DOHH2 (cell line): ENCODE measurements at regions not wholly inside any gene's neighbourhood (a gene's known extent, or its start where the extent isn't known, plus 50 kb on each side); places are given as distances from the start of the nearest gene placed in this dataset.

Experiments used
- H3F3A ChIP-seq: fragments of 200-600 bp; sonication (generic), shearing (Covaris generic); 2 replicates; pipeline ENCODE4 v1.6.0; 2016; ENCODE audit warnings: antibody characterized with exemption, mild to moderate bottlenecking; ENCODE audit not compliant: control insufficient read depth, insufficient read depth
- H3K27ac ChIP-seq: fragments of 200-600 bp; sonication (generic); 2 replicates; pipeline ENCODE4 v1.5.1; 2014; ENCODE audit warnings: low read depth, mild to moderate bottlenecking, low read length, moderate library complexity
- H3K27me3 ChIP-seq: fragments of 200-600 bp; sonication (generic); 2 replicates; pipeline ENCODE4 v1.6.1; 2014; ENCODE audit warnings: mild to moderate bottlenecking, low read length, mixed read lengths; ENCODE audit not compliant: control insufficient read depth
- H3K36me3 ChIP-seq: fragments of 200-600 bp; sonication (generic); 2 replicates; pipeline ENCODE4 v1.6.1; 2014; ENCODE audit warnings: mild to moderate bottlenecking, low read length, moderate library complexity, mixed read lengths; ENCODE audit not compliant: control insufficient read depth
- H3K4me1 ChIP-seq: fragments of 200-600 bp; sonication (generic); 2 replicates; pipeline ENCODE4 v1.6.1; 2014; ENCODE audit warnings: mild to moderate bottlenecking, low read length, mixed read lengths; ENCODE audit not compliant: control insufficient read depth
- H3K4me2 ChIP-seq: fragments of 200-600 bp; sonication (generic); 2 replicates; pipeline ENCODE4 v1.6.0; 2014; ENCODE audit warnings: mild to moderate bottlenecking, low read length, moderate library complexity
- H3K4me3 ChIP-seq: fragments of 200-600 bp; sonication (generic); 2 replicates; pipeline ENCODE4 v1.5.1; 2014; ENCODE audit warnings: mild to moderate bottlenecking, low read length, mixed read lengths
- H3K79me2 ChIP-seq: fragments of 200-600 bp; sonication (generic); 2 replicates; pipeline ENCODE4 v1.6.1; 2014; ENCODE audit warnings: mild to moderate bottlenecking, low read length, mixed read lengths; ENCODE audit not compliant: control insufficient read depth
- H3K9me2 ChIP-seq: fragments of 200-600 bp; sonication (generic); replicated peaks from 2 replicates; pipeline ENCODE4 v1.6.1; 2014; ENCODE audit warnings: mild to moderate bottlenecking, low read length, mixed read lengths; ENCODE audit not compliant: control insufficient read depth
- H3K9me3 ChIP-seq: fragments of 200-600 bp; sonication (generic); 2 replicates; pipeline ENCODE4 v1.6.1; 2014; ENCODE audit warnings: antibody characterized with exemption, low read length, mixed read lengths; ENCODE audit not compliant: control insufficient read depth, insufficient read depth
- H4K20me1 ChIP-seq: fragments of 200-600 bp; sonication (generic); 2 replicates; pipeline ENCODE4 v1.6.0; 2014; ENCODE audit warnings: low read depth, mild to moderate bottlenecking, antibody characterized with exemption, low read length, moderate library complexity; ENCODE audit not compliant: control insufficient read depth, insufficient read depth
- CTCF ChIP-seq: fragments of 200-600 bp; sonication (generic); IDR thresholded peaks from one replicate; pipeline ENCODE4 v1.5.1; 2014; ENCODE audit warnings: antibody characterized with exemption, mild to moderate bottlenecking, low read depth, low read length; ENCODE audit not compliant: poor library complexity, severe bottlenecking
- EZH2phosphoT487 ChIP-seq: fragments of 200-600 bp; sonication (generic); IDR thresholded peaks from 2 replicates; pipeline ENCODE4 v1.6.1; 2017; ENCODE audit warnings: borderline replicate concordance, mild to moderate bottlenecking, antibody characterized with exemption, low read length, moderate library complexity, mixed read lengths

- H3K9me2 ChIP-seq = no peaks in the 10 kb centered on the region
- no peaks in the 10 kb centered on the region for H3K36me3 ChIP-seq
- no peaks in the 10 kb centered on the region for H3K9me3 ChIP-seq
- H4K20me1 ChIP-seq = no peaks in the 10 kb centered on the region
- no peaks in the 10 kb centered on the region for H3K4me1 ChIP-seq
- no peak overlapping the region for H3K4me2 ChIP-seq
- no peak overlapping the region for H3K4me3 ChIP-seq
- H3K79me2 ChIP-seq = no peaks in the 10 kb centered on the region
- peaks cover 5% of the 10 kb centered on the region; the same call in 1 of the 2 replicates for H3K27me3 ChIP-seq
- no peak overlapping the region for H3K27ac ChIP-seq
- no peaks in the 10 kb centered on the region for H3F3A ChIP-seq
- TF ChIP-seq EZH2phosphoT487 (no peak), CTCF (no peak)
These were observed 197.0 kb downstream of the KLF13 start for GRCh38 chr15:31523655-31524049.

- H3K4me1 ChIP-seq = no peaks in the 10 kb centered on the region
- H4K20me1 ChIP-seq = no peaks in the 10 kb centered on the region
- no peaks in the 10 kb centered on the region for H3K36me3 ChIP-seq
- H3K9me2 ChIP-seq = no peaks in the 10 kb centered on the region
- no peak overlapping the region for H3K4me2 ChIP-seq
- no peaks in the 10 kb centered on the region for H3K79me2 ChIP-seq
- H3F3A ChIP-seq = no peaks in the 10 kb centered on the region
- H3K4me3 ChIP-seq = no peak overlapping the region
- TF ChIP-seq CTCF = no peak
- TF ChIP-seq EZH2phosphoT487 = no peak
- H3K9me3 ChIP-seq = no peaks in the 10 kb centered on the region
- peaks cover 2% of the 10 kb centered on the region; the same call in 1 of the 2 replicates for H3K27me3 ChIP-seq
- H3K27ac ChIP-seq = no peak overlapping the region
These were observed 198.6 kb downstream of the KLF13 start for GRCh38 chr15:31525185-31525695.

DNA sequence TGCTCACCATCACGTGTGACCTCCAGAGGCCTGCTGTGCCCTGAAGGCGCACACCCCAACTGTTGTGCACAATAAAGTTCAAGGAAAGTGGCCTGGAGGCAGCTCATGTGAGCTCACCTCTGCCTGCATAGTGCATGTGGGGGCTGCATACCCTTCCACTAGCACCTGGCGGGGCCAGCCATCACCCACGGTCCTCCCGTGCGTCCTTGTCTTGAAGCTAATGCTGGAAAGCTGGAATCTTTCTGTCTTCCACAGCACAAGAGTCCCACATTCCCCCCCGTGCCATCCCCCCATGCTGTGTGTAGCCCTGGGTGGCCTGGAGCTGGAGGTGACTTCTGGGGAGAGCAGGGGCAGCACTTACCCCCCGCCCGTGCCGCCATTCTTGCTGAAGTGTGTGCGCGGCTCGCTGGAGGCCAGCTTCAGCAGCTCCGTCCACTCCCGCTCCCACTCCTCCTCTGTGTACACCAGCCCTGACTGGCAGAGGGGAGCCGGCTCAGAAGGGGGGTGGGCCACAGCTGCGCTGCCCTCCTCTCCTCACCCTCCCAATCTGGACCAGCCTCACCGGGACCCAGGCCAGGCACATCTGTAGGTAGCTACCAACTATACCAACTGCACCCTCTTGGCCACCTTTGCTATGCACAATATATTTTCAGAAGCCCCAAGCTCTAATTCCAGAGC lies 199.5 kb downstream of the KLF13 start:
- Histone ChIP-seq H3K79me2 (no peaks in the 10 kb centered on the region), H3K4me2 (no peak overlapping the region), H3K9me3 (no peaks in the 10 kb centered on the region), H3K4me1 (no peaks in the 10 kb centered on the region), H3K9me2 (no peaks in the 10 kb centered on the region), H4K20me1 (no peaks in the 10 kb centered on the region), H3F3A (no peaks in the 10 kb centered on the region), H3K27me3 (peaks cover 9% of the 10 kb centered on the region; the same call in 1 of the 2 replicates), H3K27ac (no peak overlapping the region), H3K4me3 (no peak overlapping the region), H3K36me3 (no peaks in the 10 kb centered on the region)
- TF ChIP-seq CTCF (no peak), EZH2phosphoT487 (no peak)
